GM21381 (cell line): ENCODE measurements at regions not wholly inside any gene's neighbourhood (a gene's known extent, or its start where the extent isn't known, plus 50 kb on each side); places are given as distances from the start of the nearest gene placed in this dataset.
"Not testable (repeated sequence)": the region's sequence is repeated elsewhere in the genome, so short reads cannot be mapped to it uniquely, and the experiment has no call there.

Experiments used
- ATAC-seq: cut with Tn5 transposase; IDR thresholded peaks from one replicate; pipeline ENCODE4 v1.9.1; 2021; ENCODE audit warnings: mild to moderate bottlenecking, moderate library complexity; ENCODE audit not compliant: unreplicated experiment

- ATAC-seq = peak; percentile 42
These were observed 5419.6 kb upstream of the TPTE start for GRCh38 chr21:5101749-5102148.

- ATAC-seq = not testable (repeated sequence)
These were observed 5417.4 kb upstream of the TPTE start for GRCh38 chr21:5103880-5104561.

GRCh38 chr21:5104562-5104928, 5416.8 kb upstream of the TPTE start:
- ATAC-seq = not testable (repeated sequence)

- ATAC-seq = peak; percentile 42
These were observed 5415.3 kb upstream of the TPTE start for GRCh38 chr21:5105939-5106708.

- peak; percentile 24 for ATAC-seq
These were observed 5414.5 kb upstream of the TPTE start for GRCh38 chr21:5106767-5107464.

GRCh38 chr21:5107637-5108036, 5413.7 kb upstream of the TPTE start:
- ATAC-seq = not testable (repeated sequence)

GRCh38 chr21:5108048-5108775, 5413.2 kb upstream of the TPTE start:
- not testable (repeated sequence) for ATAC-seq

- ATAC-seq = not testable (repeated sequence)
These were observed 5410.2 kb upstream of the TPTE start for GRCh38 chr21:5111197-5111596.

- ATAC-seq = not testable (repeated sequence)
These were observed 5408.3 kb upstream of the TPTE start for GRCh38 chr21:5113092-5113491.

GRCh38 chr21:5114468-5114867, 5406.9 kb upstream of the TPTE start:
- ATAC-seq = not testable (repeated sequence)

GRCh38 chr21:5114893-5115645, 5406.3 kb upstream of the TPTE start:
- ATAC-seq = not testable (repeated sequence)

- not testable (repeated sequence) for ATAC-seq
These were observed 5405.6 kb upstream of the TPTE start for GRCh38 chr21:5115646-5116343.

GRCh38 chr21:5116344-5117123, 5404.8 kb upstream of the TPTE start:
- ATAC-seq = not testable (repeated sequence)

GRCh38 chr21:5117135-5117534, 5404.2 kb upstream of the TPTE start:
- not testable (repeated sequence) for ATAC-seq

GRCh38 chr21:5117666-5118295, 5403.6 kb upstream of the TPTE start:
- not testable (repeated sequence) for ATAC-seq

- ATAC-seq = not testable (repeated sequence)
These were observed 5403.1 kb upstream of the TPTE start for GRCh38 chr21:5118296-5118679.

- ATAC-seq = not testable (repeated sequence)
These were observed 5402.2 kb upstream of the TPTE start for GRCh38 chr21:5119179-5119578.

GRCh38 chr21:5121399-5121798, 5400.0 kb upstream of the TPTE start:
- ATAC-seq = not testable (repeated sequence)
